PC-3 (cell line): ENCODE measurements at regions not wholly inside any gene's neighbourhood (a gene's known extent, or its start where the extent isn't known, plus 50 kb on each side); places are given as distances from the start of the nearest gene placed in this dataset.

Source experiments
- CTCF ChIP-seq: fragments of 300-600 bp; sonication (generic); conservative IDR thresholded peaks from 2 replicates; pipeline ENCODE4 v1.5.1; 2017; ENCODE audit warnings: antibody characterized with exemption, low read depth, mild to moderate bottlenecking, low read length
- EZH2 ChIP-seq: fragments of 300-600 bp; sonication (generic); IDR thresholded peaks from one replicate; pipeline ENCODE4 v1.6.1; 2017; ENCODE audit warnings: antibody characterized with exemption, mild to moderate bottlenecking, low read length; ENCODE audit not compliant: unreplicated experiment
- EZH2phosphoT487 ChIP-seq: fragments of 300-600 bp; sonication (generic); IDR thresholded peaks from 2 replicates; pipeline ENCODE4 v1.6.1; 2018; ENCODE audit warnings: mild to moderate bottlenecking, antibody characterized with exemption, low read length, borderline replicate concordance

- TF ChIP-seq CTCF (no peak), EZH2 (no peak), EZH2phosphoT487 (no peak)
Measured at GRCh38 chr15:77753281-77753873, 120.7 kb upstream of the LINGO1 start.
